Astrocyte (in vitro differentiated cells and primary cell): ENCODE measurements at regions not wholly inside any gene's neighbourhood (a gene's known extent, or its start where the extent isn't known, plus 50 kb on each side); places are given as distances from the start of the nearest gene placed in this dataset.

Experiments
- DNase-seq: peaks from one replicate; pipeline ENCODE4 v3.0.0-alpha.2; 2010; ENCODE audit warnings: low read depth
- FAIRE-seq: peaks from 2 replicates; lab custom pipeline; 2011; peaks lifted over from hg19 to GRCh38; lab: Jason Lieb, UNC
- H2AFZ ChIP-seq: 2 replicates; pipeline ENCODE4 v1.6.0; 2012; ENCODE audit warnings: low read depth, low read length, inconsistent platforms
- H3K27ac ChIP-seq: 2 replicates; pipeline ENCODE4 v1.5.1; 2011; ENCODE audit warnings: low read depth, low read length, inconsistent platforms
- H3K27me3 ChIP-seq: 2 replicates; pipeline ENCODE4 v1.6.0; 2011; ENCODE audit warnings: low read length, inconsistent platforms; ENCODE audit not compliant: insufficient read depth
- H3K36me3 ChIP-seq: 2 replicates; pipeline ENCODE4 v1.5.1; 2011; ENCODE audit warnings: low read length, inconsistent platforms; ENCODE audit not compliant: insufficient read depth
- H3K4me1 ChIP-seq: 2 replicates; pipeline ENCODE4 v1.5.1; 2011; ENCODE audit warnings: low read length, inconsistent platforms; ENCODE audit not compliant: insufficient read depth
- H3K4me2 ChIP-seq: 2 replicates; pipeline ENCODE4 v1.6.0; 2012; ENCODE audit warnings: low read length, inconsistent platforms
- H3K4me3 ChIP-seq: 2 replicates; pipeline ENCODE4 v1.5.1; 2011; ENCODE audit warnings: low read depth, mild to moderate bottlenecking, low read length, inconsistent platforms; ENCODE audit not compliant: insufficient read depth
- H3K79me2 ChIP-seq: 2 replicates; pipeline ENCODE4 v1.6.0; 2012; ENCODE audit warnings: mild to moderate bottlenecking, low read length, inconsistent platforms; ENCODE audit not compliant: insufficient read depth
- H3K9ac ChIP-seq: 2 replicates; pipeline ENCODE4 v1.6.0; 2012; ENCODE audit warnings: mild to moderate bottlenecking, low read length, inconsistent platforms
- H3K9me3 ChIP-seq: 2 replicates; pipeline ENCODE4 v1.5.1; 2012; ENCODE audit warnings: low read depth, mild to moderate bottlenecking, low read length, inconsistent platforms; ENCODE audit not compliant: insufficient read depth
- H4K20me1 ChIP-seq: 2 replicates; pipeline ENCODE4 v1.6.0; 2012; ENCODE audit warnings: low read length, inconsistent platforms; ENCODE audit not compliant: insufficient read depth
- H3K27ac Mint-ChIP-seq: one replicate; pipeline ENCODE4 v1.8.0; 2021; ENCODE audit warnings: mild to moderate bottlenecking, mixed read lengths; ENCODE audit not compliant: unreplicated experiment
- H3K27me3 Mint-ChIP-seq: one replicate; pipeline ENCODE4 v1.8.0; 2021; ENCODE audit warnings: low read depth, mixed read lengths; ENCODE audit not compliant: unreplicated experiment
- H3K36me3 Mint-ChIP-seq: one replicate; pipeline ENCODE4 v1.8.0; 2021; ENCODE audit warnings: low read depth, mixed read lengths; ENCODE audit not compliant: unreplicated experiment
- H3K4me1 Mint-ChIP-seq: one replicate; pipeline ENCODE4 v1.8.0; 2021; ENCODE audit warnings: low read depth, mixed read lengths; ENCODE audit not compliant: unreplicated experiment
- H3K4me3 Mint-ChIP-seq: one replicate; pipeline ENCODE4 v1.8.0; 2021; ENCODE audit warnings: mild to moderate bottlenecking, moderate library complexity, mixed read lengths; ENCODE audit not compliant: unreplicated experiment
- H3K9me3 Mint-ChIP-seq: one replicate; pipeline ENCODE4 v1.8.0; 2021; ENCODE audit warnings: mild to moderate bottlenecking, mixed read lengths; ENCODE audit not compliant: unreplicated experiment
- CTCF ChIP-seq: IDR thresholded peaks from 2 replicates; pipeline ENCODE4 v1.5.1; 2011; ENCODE audit warnings: low read depth, mild to moderate bottlenecking, inconsistent platforms, low read length, moderate library complexity; ENCODE audit not compliant: insufficient read depth
- EZH2 ChIP-seq: IDR thresholded peaks from 2 replicates; pipeline ENCODE4 v1.6.1; 2012; ENCODE audit warnings: mild to moderate bottlenecking, low read length, inconsistent platforms; ENCODE audit not compliant: insufficient read depth

- H3K27me3 Mint-ChIP-seq, result peaks cover 10% of the 10 kb centered on the region
- DNase-seq, result no peak
Measured at GRCh38 chr2:10242998-10243925, 59.4 kb upstream of the HPCAL1 start.

GRCh38 chr2:10243926-10244270 lies 58.8 kb upstream of the HPCAL1 start:
- no peak overlapping the region for H3K4me3 ChIP-seq
- H3K4me1 ChIP-seq, result no peaks in the 10 kb centered on the region
- no peak overlapping the region for H3K4me3 Mint-ChIP-seq
- DNase-seq, result no peak
- H4K20me1 ChIP-seq, result no peaks in the 10 kb centered on the region
- peaks cover 2% of the 10 kb centered on the region for H3K27me3 ChIP-seq
- no peaks in the 10 kb centered on the region for H3K4me1 Mint-ChIP-seq
- no peak for FAIRE-seq
- no peaks in the 10 kb centered on the region for H3K36me3 ChIP-seq
- peaks cover 10% of the 10 kb centered on the region for H3K27me3 Mint-ChIP-seq
- H3K79me2 ChIP-seq, result no peaks in the 10 kb centered on the region
- TF ChIP-seq EZH2 (no peak), CTCF (no peak)
- no peak overlapping the region for H3K9ac ChIP-seq
- no peak overlapping the region for H3K4me2 ChIP-seq
- no peaks in the 10 kb centered on the region for H3K9me3 ChIP-seq
- H2AFZ ChIP-seq, result no peak overlapping the region
- H3K27ac ChIP-seq, result no peak overlapping the region
- H3K9me3 Mint-ChIP-seq, result no peaks in the 10 kb centered on the region
- H3K36me3 Mint-ChIP-seq, result no peaks in the 10 kb centered on the region
- H3K27ac Mint-ChIP-seq, result no peak overlapping the region

More at GRCh38 chr2:10242998-10243925, 59.4 kb upstream of the HPCAL1 start:
- Histone ChIP-seq H3K27ac (no peak overlapping the region), H3K27me3 (peaks cover 2% of the 10 kb centered on the region), H2AFZ (no peak overlapping the region), H3K4me2 (no peak overlapping the region), H3K9ac (no peak overlapping the region), H3K4me1 (no peaks in the 10 kb centered on the region), H3K79me2 (no peaks in the 10 kb centered on the region), H4K20me1 (no peaks in the 10 kb centered on the region), H3K36me3 (no peaks in the 10 kb centered on the region), H3K9me3 (no peaks in the 10 kb centered on the region), H3K4me3 (no peak overlapping the region)
- no peaks in the 10 kb centered on the region for H3K36me3 Mint-ChIP-seq
- TF ChIP-seq EZH2 (no peak), CTCF (no peak)
- no peak overlapping the region for H3K27ac Mint-ChIP-seq
- H3K4me3 Mint-ChIP-seq, result no peak overlapping the region
- no peak for FAIRE-seq
- no peaks in the 10 kb centered on the region for H3K9me3 Mint-ChIP-seq
- no peaks in the 10 kb centered on the region for H3K4me1 Mint-ChIP-seq

GRCh38 chr2:10245021-10245420 lies 57.7 kb upstream of the HPCAL1 start:
- H3K27me3 Mint-ChIP-seq, result peaks cover 9% of the 10 kb centered on the region
- H3K36me3 Mint-ChIP-seq, result no peaks in the 10 kb centered on the region
- no peaks in the 10 kb centered on the region for H3K4me1 Mint-ChIP-seq
- Histone ChIP-seq H3K36me3 (no peaks in the 10 kb centered on the region), H3K27me3 (peaks cover 2% of the 10 kb centered on the region), H3K4me3 (no peak overlapping the region), H3K27ac (no peak overlapping the region), H3K4me2 (no peak overlapping the region), H4K20me1 (no peaks in the 10 kb centered on the region), H3K9me3 (no peaks in the 10 kb centered on the region), H3K4me1 (no peaks in the 10 kb centered on the region), H3K9ac (no peak overlapping the region), H3K79me2 (no peaks in the 10 kb centered on the region), H2AFZ (no peak overlapping the region)
- TF ChIP-seq EZH2 (no peak), CTCF (no peak)
- H3K27ac Mint-ChIP-seq, result no peak overlapping the region
- H3K4me3 Mint-ChIP-seq, result no peak overlapping the region
- DNase-seq (no peak), FAIRE-seq (no peak)
- H3K9me3 Mint-ChIP-seq, result peaks cover under 1% of the 10 kb centered on the region
